ENCODE measurements at regions not wholly inside any gene's neighbourhood (a gene's known extent, or its start where the extent isn't known, plus 50 kb on each side); places are given as distances from the start of the nearest gene placed in this dataset.
"Not testable (repeated sequence)": the region's sequence is repeated elsewhere in the genome, so short reads cannot be mapped to it uniquely, and the experiment has no call there.

DNA sequence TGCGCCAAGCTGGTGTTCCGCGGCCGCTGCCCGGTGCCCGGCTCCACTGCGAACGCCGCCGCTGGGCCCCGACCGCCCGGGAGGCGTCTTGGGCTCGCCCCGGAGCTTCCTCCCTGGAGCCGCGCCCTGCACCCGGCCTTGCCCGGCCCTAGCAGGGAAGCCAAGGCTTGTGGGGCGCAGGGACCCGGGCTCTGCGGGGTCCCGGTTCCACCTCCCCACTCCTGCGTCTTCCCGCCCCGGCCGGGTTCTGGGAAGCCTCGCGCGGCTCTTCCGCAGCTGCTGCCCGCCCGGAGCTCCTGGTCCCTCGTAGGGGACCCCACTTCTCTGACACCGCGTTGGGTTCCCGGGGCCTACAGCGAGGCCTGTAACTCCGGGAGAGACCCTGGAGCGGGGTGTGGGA lies 149.8 kb downstream of the OR4F15 start:
- not testable (repeated sequence) for TF ChIP-seq POLR2A (IDR thresholded peaks at IDR 0.05; ENCODE audit: low read length); GATA1 (IDR thresholded peaks at IDR 0.05; ENCODE audit: low read depth, low read length)
